ENCODE measurements at regions not wholly inside any gene's neighbourhood (a gene's known extent, or its start where the extent isn't known, plus 50 kb on each side); places are given as distances from the start of the nearest gene placed in this dataset.

DNA sequence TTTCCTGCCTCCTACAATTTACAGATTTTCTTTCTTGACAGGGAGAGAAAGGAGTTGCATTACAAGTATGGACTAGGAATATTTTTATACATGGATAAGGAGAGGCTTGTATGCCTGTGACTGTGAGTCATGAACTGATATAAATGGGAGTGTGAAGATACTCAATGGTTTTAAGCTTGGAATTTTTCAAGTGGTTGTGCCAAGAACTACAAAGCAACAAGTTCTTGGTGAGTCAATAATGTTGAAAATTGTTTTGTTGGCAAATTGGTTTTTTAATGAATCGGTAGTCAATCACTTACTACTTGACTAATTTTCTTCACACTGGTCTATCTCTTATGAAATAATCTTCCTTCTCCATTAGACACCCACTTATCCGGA, 58.9 kb upstream of the HMGA2 start:
- DNase-seq (ENCODE audit: low spot score): no peak

DNA sequence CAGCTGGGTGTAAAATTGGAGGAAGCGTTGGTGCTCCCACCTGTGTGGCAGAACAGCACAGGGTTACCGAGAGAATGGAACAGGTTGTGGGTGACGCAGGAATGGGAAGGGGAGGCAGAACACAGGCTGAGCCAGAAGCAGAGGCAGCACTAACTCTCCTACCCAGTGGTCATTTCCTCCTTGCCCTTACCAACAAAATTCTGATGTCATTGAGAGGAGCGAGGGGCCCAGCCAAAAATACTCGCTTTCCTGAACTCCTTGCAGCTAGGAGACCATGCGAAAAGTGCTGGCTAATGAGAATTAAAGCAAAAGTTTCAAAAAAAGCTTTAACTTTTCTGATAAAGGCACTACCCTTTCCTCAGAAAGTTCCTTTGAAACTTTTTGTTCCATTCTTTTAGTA, 54.4 kb upstream of the HMGA2 start:
- DNase-seq (ENCODE audit: low spot score): no peak
